HG03521 (cell line): ENCODE measurements at regions not wholly inside any gene's neighbourhood (a gene's known extent, or its start where the extent isn't known, plus 50 kb on each side); places are given as distances from the start of the nearest gene placed in this dataset.

Experiments
- ATAC-seq: cut with Tn5 transposase; IDR thresholded peaks from one replicate; pipeline ENCODE4 v1.9.1; 2021; ENCODE audit warnings: mild to moderate bottlenecking, moderate library complexity; ENCODE audit not compliant: unreplicated experiment

DNA sequence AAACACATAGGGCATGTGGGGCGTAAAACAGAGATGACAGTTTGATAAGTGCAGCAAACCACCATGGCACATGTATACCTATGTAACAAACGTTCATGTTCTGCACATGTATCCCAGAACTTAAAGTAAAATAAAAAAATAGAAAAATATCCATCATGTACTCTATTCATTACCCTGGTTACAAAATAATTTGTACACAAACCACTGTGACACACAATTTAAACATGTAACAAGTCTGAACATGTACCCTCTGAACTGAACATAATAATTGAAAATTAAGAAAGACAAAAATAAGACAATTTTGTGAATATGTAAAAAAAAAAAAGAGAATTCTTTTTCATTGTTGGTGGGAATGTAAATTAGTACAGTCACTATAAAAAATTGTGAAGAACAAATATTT lies 379.2 kb downstream of the KDM5D start:
- no peak for ATAC-seq

DNA sequence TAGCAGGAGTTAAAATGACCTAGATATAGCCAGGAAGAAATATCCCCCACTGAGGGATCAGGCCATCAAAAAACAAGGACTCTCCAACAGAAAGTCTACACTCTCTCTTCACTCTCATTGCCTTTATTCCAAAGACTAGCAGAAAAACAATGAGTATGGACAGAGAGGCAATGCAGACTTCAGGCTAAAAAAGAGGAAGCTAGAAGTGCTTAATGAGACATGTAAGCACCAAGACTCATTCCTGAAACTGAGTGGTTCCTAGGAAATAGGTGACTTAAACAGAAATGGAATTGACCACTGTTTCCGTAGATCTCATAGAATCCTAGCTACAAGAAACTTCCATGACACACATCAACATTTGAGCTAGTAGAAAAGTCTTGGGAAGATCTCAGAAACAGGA lies 387.3 kb downstream of the KDM5D start:
- ATAC-seq = peak; percentile 43

DNA sequence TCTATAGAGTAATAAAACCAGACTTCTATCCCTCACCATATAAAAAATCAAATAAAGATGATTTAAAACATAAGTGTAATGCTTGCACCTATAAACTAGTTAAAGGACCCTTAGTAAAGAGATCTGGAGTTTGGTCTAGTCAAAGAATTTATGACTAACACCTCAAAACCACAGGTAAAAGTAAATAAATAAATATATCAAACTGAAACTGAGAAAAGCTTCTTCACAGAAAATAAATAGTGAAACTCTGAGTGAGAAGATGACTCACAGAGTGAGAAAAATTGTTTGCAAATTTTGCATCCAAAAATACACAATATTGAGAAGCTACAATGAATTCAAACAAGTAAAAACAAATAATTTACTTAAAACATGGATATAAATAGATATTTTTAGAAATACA lies 387.8 kb downstream of the KDM5D start:
- peak; percentile 73 for ATAC-seq

DNA sequence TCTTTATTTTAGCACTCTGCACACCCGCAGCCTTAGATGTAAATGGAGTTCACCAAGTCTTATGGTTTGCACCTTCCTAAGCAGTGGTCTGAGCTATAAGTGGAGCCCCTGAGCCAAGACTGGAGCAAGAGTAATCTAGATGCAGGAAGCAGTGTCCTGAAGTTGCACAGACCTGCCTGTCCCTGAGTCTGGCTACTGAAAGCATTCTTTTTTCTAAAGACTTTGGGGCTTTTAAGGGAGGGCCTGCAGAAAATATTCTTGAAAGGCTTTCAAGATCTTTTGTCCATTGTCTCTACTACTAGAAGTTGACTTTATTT lies 389.7 kb downstream of the KDM5D start:
- ATAC-seq = no peak

DNA sequence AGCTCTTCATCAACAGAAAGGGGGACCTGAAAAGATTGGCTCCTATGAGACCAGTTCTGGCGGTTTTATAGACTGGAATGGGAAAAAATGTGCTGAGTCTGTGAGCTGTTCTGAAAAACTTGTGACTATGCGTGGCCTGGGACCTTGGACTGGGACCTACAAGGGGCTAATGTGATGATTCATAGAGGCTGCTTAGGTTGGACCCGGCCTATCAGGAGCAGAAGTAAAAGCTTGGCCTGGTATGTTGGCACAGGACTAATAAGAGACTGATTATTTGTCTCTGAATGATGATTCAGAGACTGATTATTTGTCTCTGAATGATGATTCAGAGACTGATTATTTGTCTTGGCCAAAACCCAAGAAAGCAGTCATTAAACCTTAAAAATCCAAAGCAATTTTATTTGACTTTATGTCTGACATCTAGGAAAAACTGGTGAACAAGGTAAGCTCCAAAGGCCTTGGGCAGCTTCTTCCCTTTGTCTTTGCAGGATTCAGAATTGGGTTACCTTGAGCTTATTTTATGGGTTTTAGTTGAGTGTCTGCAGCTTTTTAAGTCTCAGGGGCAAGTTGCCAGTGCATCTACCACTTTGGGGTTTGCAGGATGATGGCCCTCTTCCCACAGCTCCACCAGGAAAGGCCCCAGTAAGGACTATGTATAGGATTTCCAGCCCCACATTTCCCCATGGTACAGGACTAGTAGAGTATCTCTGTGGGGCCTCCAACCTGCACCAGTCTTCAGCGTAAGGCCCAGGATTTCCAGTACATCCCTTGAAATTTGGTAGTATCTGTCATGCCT lies 390.3 kb downstream of the KDM5D start:
- ATAC-seq = no peak

DNA sequence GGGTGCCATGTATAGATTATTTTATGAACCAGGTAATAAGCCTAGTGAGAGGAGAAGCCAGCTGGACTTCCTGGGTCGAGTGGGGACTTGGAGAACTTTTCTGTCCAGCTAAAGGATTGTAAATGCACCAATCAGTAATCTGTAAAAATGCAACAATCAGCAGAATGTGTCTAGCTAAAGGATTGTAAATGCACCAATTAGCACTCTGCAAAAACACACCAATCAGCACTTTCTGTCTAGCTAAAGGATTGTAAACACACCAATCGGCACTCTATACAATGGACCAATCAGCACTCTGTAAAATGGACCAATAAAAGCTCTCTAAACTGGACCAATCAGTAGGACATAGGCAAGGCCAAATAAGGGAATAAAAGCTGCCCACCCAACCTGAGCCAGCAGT lies 392.9 kb downstream of the KDM5D start:
- no peak for ATAC-seq

DNA sequence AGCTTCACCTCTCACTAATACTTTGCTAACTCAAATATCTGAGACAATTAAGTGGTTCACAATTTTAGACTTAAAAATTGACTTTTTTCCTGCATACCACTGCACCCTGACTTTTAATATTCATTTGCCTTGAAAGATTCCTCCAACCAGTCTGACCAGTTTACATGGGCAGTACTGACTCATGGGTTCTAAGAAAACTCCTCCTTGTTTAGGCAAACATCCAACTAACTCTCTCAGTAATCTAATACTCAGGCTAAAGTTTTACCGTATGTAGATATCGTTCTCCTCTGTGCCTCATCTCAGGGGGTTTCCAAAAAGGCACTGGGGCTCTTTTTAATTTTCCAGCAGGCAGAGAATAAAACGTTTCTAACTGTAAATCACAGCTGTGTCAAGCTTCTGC lies 422.8 kb downstream of the KDM5D start:
- ATAC-seq = no peak

DNA sequence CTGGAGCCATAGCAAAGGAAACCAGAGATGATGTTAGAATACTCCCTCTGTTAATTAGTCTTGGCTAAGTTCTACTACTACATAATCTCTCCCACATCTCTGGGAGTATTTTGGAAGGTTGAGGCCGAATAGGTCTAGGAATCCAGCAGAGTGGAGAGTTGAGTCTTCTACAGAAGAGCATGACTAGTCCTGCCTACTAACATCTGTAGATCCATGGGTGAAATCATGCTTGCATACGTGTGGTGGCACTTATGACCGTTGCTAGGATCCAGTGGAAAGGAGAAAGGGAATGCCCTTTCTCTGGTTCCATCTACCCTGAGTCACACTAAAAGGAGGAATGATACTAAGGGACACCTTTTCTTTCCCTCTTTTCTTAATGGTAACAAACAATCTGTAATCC lies 425.4 kb downstream of the KDM5D start:
- no peak for ATAC-seq

DNA sequence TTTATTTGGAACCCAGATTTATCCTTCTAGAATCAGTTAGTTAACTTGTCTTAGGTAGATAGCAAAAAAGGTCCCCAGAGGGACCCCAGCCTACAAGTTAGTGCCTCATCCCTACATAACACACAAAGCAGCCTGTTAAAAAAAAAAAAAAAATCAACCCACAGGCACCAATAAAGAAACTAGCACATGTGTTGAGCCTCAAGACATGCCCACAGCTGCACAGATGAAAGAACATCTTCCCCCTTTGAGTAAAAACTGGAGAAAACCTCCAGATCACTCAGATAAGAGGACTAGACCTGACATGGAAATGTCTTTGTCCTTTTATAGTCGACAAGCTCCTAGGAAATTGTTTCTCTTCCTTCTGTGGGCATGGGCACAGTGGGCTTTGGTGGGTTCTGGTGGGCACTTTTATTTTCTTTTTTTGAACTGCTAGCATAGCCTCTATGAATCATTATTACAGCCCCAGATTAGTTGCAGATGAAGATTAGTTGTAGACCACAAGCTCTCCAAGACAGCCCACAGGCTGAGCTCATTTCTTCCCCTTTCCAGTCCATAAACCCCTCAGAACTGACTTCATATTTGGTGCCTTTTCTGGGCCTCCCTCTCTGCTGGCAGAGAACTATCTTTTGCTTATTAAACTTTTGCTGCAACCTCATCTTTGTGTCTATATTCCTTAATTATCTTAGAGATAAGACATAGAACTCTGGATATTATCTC lies 427.1 kb downstream of the KDM5D start:
- ATAC-seq = no peak

DNA sequence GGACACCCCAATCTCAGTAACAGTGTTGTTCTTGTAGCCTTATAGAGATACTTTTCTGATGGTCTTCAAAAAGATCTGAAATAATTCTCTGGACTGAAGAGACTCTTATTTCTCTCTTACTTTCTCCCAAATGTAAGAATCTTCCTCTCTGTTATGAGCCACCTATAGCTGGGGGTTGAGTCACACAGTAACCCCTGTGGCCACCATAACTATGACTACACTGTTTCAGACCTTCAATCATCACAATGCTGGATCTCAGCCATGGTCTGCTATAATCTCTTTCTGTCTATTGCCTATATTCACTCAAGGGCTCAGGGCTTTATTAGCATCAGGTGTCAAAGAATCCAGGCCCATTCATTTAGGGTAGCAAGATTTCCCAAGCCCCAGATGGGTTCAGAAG lies 436.9 kb downstream of the KDM5D start:
- ATAC-seq = no peak

DNA sequence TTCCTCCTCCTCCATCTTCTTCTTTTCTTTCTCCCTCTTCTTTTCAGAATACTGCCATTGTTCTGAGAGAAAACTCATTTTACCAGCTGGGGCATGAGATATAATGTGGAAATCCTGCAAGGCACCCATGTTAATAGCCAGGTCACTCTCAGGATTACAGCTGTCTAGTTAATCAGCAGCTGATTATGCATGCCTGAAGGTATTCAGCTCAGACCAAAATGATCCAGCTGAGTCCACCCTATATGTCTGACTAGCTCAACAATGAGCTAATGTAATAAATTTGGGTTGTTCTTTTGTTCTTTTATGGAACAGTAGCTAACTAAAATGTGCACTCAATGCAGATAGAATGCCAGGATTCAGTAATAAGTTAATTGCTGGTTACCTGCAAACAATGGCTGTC lies 441.4 kb downstream of the KDM5D start:
- no peak for ATAC-seq

DNA sequence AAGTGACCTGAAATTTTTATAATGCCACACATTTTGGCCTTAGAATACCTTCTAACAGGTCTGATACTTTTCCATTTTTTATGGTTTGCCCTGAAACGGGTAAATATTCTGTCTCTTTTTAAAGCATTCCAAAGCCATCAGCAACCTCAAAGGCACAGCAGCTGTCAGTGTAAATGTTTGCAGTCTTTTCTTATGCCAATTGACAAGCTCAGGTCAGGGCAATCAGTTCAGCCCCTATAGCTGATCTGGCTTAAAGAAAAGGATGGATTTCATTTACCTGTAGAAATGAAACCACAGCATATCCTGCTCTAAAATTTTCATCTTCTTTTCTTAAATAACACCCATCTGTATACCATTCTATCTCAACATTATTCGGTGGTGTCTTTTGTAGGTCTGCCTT lies 453.6 kb downstream of the KDM5D start:
- ATAC-seq = no peak

DNA sequence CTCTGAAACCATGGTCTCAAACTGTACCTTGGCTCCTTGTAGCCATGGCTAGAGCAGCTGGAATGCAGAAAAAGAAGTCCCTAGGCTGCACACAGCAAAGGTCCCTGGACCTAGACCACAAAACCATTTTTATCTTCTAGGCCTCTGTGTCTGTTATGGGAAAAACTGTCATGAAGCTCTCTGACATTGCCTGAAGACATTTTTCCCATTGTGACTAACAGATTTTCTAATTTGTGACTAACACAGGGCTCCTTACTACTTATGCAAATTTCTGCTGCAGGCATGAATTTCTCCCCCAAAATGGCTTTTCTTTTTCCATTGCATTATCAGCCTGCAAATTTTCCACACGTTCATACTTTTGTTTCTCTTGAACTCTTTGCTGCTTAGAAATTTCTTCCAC lies 470.4 kb downstream of the KDM5D start:
- no peak for ATAC-seq

DNA sequence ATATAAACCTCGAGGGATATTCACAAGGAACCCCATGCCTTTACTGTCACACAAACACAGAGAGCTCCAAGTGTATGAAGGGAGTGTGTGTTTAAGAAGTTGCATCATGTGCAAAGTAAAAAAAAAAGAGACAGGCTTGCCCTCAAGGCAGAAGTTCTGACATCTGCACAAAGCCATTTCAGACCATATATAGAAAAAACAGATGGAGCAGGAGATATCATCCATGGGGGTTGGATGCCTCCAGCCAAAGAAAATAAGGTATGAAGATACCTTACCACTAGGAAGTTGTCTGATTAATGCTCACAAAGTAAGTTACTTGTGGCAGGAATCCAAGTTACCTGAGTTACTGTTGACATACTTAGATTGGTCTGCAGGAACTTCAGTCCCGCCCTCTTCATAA lies 476.2 kb downstream of the KDM5D start:
- ATAC-seq = no peak

DNA sequence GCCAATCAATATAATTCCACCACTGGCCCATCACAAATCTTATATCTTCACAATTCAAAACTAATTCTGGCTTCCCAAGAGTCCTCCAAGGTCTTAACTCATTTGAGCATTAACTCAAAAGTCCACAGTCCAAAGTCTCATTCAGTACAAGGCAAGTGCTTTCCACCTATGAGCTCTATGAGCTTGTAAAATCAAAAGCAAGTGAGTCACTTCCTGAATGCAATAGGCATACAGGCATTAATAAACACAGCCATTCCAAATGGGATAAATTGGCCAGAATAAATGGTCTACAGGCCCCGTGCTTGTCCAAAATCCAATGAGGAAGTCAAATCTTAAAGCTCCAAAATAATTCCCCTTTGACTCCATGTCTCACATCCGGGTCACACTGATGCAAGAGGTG lies 479.1 kb downstream of the KDM5D start:
- ATAC-seq = no peak

DNA sequence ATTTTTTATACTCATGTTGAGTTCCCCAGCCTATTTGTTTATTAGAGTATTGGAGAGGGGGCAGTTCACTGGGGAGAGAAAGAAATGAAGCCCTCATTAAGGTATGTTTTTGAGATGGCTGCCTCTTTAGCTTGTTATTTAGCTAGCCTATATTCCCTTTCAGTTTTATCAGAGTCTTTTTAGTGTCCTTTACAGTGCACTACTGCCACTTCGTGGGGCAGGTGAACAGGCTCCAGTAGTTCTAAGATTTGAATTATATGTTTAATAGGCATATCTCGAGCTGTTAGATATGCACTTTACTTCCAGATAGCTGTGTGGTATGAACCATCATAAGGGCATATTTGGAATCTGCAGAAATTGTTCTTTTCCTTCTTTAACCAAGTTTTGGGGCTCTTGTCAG lies 482.2 kb downstream of the KDM5D start:
- no peak for ATAC-seq

DNA sequence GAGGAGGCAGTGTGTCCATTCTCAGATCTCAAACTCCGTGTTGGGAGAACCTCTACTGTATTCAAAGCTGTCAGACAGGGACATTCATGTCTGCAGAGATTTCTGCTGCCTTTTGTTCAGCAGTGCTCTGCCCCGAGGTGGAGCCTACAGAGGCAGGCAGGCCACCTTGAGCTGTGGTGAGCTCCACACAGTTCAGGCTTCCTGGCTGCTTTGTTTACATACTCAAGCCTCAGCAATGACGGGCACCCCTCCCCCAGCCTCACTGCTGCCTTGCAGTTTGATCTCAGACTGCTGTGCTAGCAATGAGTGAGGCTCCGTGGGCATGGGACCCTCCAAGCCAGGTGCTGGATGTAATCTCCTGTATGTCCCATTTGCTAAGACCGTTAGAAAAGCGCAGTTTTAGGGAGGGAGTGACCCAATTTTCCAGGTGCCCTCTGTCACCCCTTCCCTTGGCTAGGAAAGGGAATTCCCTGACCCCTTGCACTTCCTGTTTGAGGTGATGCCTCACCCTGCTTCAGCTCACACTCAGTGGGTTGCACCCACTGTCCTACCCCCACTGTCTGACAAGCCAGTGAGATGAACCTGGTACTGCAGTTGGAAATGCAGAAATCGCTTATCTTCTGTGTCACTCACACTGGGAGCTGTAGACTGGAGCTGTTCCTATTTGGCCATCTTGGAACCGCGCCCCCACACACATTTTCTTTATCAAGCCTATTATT lies 458.9 kb upstream of the HSFY2 start:
- no peak for ATAC-seq

DNA sequence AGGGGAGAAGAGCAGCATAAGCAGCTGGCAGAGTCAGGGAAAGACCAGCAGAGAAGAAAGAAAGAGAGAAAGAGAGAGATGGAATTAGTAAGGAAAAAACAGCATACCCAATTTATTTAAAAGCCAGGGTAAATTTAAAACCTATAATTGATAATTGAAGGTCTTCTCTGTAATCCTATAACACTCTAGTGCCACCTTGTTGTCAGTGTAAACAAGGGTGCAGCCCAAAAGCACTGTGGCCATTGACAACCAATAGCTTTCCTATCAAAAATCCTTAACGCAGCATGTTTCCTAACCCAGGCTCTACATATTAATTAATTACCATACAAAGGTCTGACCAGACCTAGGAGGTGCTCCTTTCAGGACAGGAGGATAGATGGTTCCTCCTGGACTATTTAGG lies 447.2 kb upstream of the HSFY2 start:
- ATAC-seq = no peak

DNA sequence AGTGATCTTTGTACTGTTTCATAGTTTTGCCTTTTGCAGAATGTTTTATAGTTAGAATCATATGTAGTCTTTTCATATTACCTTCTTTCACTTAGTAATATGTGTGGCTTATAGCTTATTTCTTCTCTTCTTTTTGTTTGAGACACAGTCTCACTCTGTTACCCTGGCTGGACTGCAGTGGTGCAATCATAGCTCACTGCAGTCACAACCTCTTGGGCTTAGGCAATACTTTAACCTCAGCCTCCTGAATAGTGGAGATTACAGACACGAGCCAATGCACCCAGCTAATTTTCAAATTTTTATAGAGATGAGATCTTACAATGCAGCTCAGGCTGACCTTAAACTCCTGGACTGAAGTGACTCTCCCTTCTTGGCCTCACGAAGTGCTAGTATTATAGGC lies 435.4 kb upstream of the HSFY2 start:
- ATAC-seq = no peak

DNA sequence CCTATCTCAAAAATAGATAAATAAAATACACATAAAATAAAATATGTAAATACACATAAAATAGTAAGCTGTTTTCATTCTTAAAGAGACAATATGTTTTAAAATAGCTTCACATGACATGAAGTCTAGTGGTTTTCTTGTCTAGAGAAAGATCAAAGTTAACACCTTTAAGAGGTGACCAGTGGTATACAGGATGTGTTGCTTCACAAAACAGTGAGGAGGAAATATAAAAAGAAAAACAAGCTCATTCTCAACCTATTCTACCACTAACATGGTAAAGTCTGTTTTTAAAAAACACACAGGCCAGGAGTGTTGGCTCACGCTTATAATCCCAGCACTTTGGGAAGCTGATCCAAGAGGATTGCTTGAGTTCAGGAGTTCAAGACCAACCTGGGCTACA lies 433.5 kb upstream of the HSFY2 start:
- no peak for ATAC-seq

DNA sequence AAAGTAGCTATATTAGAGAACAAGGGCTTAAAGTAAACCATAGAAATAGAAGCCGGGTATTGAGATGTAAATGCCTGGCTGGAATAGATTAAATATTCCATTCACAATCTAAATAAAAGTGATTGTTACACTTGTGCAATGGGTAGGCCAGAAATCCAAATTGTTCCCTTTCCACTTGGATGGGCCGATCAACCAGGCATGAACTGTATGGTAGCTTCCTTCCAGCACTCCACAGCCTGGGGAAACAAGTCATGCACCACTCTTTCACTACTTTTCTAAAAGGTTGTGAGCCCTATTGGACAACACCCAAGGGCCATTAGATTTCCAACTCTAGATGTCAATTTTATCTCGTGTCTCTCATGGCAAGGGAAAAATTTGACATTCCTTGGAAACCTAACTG lies 407.3 kb upstream of the HSFY2 start:
- ATAC-seq = no peak

DNA sequence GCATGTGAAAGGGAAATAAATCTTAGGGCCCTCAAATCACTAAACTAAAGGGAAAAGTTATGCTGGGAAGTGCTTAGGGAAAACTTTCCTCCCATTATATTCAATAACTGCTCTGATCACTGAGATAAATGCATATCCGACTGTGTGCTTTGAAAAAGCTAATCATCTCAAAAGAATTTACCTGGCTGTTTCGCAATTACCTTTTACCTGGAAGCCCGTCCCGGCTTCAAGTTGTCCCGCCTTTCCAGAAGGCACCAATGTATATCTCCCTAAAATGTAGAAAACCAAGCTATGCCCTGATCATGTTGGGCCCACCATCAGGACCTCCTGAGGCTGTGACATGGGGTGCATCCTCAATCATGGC lies 394.6 kb upstream of the HSFY2 start:
- no peak for ATAC-seq
